ENCODE measurements at regions not wholly inside any gene's neighbourhood (a gene's known extent, or its start where the extent isn't known, plus 50 kb on each side); places are given as distances from the start of the nearest gene placed in this dataset.
"Not testable (repeated sequence)": the region's sequence is repeated elsewhere in the genome, so short reads cannot be mapped to it uniquely, and the experiment has no call there.

DNA sequence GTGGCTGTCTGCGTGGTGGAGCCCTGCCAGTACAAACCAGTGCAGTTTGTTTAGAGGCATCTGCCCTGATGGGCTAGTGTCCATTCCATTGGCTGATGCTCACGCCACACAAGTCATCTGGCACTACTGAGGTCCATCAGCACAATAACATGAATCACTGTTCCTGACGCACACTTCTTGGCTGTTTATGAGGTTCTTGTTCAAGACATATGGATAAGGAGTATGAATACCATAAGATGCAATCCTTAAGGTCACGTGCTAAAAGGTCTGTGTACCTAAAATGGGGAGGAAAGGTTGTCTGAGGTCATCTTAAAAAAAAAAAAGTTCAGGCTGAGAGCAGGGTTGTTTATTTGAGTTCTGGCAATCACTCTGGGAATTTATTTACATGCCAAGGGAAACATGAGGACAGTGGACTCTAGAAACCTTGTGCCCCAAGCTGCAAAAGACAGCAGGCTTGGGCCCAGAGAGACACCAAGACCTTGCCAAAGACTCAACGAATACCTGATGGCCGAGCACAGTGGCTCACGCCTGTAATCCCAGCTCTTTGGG lies 54.1 kb upstream of the SHLD1 start:
- DNase-seq = no peak

DNA sequence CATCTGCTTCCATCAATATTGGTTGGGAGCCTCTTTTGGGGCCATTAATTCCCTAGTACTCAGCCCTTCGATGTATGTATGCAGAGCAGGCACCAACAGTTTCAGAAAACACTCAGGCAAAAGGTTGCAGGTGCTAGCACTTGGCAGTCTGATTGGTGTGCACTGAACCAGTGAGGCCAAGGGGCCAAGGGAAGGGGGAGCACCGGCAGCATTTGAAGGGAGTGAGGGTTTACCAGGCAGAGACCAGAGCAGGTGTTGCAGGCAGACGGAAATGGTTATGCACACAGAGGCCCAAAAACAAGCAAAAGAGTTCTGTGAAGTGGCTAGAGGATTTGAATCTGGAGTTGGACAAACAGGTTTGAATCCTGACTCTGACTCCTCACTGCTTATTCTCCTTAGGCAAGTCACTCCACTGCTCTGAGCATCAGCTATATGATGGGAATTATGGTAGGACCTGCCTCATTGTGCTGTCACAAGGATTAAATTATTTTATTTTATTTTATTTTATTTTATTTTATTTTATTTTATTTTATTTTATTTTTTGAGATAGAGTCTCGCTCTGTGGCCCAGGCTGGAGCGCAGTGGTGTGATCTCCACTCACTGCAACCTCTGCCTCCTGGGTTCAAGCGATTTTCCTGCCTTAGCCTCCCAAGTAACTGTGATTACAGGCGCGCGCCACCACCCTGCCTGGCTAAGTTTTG lies 58.1 kb upstream of the SHLD1 start:
- no peak for DNase-seq

- no peak for DNase-seq
These were observed 60.7 kb upstream of the SHLD1 start for GRCh38 chr20:5689463-5689862.

- no peak for DNase-seq
These were observed 61.7 kb upstream of the SHLD1 start for GRCh38 chr20:5688431-5688972.

DNA sequence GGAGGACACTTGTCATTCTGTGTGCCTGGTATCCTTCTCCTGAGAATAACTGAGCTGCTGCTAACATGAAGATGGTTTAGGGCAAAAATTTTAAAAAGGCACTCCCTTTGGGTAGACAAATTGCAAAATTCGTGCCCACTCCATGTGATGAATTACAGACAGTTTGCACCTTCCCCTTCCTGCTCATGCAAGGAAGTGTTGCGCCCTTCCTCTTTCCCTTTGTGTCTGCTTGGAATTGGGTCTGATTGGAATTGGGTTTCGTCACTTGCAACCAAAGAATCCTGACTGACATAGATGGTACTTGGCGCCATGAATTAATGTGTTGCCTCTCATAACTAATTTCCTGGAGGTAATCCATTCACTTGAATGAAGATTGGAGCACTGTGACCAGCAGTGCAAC lies 62.3 kb upstream of the SHLD1 start:
- DNase-seq = no peak

DNA sequence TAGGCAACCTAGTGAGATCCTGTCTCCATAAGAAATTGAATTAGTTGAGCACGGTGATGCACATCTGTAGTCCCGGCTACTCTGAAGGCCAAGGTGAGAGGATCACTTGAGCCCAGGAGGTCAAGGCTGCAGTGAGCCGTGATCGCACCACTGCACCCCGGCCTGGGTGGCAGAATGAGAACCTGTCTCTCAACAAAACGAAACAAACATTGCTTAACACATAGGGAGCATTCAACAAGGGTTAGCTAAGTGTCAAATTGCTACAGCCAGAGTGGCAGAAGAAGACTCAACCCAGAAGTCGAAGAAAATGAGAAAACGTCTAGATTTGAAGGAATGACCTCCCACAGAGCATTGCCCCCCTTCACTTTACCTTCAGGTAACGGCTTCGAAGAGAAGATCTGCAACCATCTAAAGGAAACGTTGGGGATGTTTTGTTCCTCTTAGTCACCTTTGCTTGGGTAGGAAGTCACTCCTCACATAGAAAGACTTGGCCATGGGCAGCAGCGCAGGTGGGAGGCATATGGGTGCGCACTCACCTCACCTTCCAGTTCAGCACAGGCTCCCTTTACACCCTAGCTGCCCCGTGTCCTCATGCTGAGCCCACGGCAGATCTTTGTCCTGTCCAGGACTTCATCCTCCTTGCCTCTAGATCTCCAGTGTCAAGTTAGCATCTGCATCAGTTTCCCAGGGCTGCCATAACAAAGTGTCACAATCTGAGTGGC lies 63.7 kb upstream of the SHLD1 start:
- no peak for DNase-seq

GRCh38 chr20:5682556-5682955 lies 67.6 kb upstream of the SHLD1 start:
- not testable (repeated sequence) for DNase-seq

DNA sequence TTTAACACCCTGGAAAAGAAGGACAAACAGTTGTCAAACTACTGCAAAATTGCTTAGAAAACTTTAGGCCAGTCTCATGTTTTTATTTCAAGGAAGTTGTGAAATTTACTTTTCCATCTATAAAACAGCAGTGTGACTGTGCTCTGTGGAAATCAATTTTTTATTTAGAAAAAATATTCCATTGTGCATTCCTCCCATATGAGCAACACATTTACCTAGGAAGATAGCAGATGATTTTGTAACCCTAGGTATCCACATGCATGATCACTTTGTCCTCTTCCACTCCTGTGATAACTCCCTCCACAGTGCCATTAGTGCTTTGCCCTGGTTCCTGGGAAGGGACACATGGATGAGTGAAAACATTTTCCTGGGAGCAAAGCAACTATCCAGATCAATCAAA lies 69.4 kb upstream of the GPCPD1 start:
- no peak for DNase-seq

DNA sequence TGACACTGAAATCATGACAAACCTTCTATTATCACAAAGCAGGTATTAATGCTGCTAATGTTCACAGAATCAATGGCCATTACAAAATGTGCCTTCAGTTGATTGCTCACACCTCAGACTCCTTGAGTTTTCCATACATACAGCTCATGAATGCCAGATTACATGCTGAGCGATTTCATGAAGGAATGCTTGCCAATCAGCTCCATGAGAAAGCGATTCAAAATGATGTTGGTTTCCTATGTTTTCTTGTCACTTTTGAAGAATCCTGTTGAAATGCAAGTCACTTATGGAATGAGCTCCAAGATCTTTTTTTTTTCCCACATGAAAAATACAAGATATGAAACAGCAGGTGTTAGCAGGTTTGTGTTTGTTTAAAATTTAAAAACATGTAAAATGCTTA lies 68.0 kb upstream of the GPCPD1 start:
- no peak for DNase-seq

GRCh38 chr20:5677944-5678343 lies 67.1 kb upstream of the GPCPD1 start:
- DNase-seq = not testable (repeated sequence)

DNA sequence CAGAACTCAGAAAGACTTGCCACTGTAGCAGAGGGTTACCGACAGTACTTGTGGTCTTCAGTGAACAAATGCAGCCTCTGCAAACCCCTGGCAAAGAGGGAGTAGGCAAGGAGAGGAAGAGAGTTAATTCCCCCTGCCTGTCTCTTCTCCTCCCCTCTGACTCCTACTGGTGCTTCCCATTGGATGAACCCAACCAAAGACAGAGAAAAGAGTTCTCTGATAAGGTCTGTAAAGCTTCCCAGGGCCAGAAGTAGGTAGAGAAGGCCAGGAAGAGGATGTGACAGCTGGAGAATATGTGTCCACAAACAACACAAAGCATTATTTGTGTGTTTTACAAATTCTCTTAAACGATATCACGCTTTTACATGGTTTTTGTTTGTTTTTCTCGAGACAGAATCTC lies 66.6 kb upstream of the GPCPD1 start:
- no peak for DNase-seq

DNA sequence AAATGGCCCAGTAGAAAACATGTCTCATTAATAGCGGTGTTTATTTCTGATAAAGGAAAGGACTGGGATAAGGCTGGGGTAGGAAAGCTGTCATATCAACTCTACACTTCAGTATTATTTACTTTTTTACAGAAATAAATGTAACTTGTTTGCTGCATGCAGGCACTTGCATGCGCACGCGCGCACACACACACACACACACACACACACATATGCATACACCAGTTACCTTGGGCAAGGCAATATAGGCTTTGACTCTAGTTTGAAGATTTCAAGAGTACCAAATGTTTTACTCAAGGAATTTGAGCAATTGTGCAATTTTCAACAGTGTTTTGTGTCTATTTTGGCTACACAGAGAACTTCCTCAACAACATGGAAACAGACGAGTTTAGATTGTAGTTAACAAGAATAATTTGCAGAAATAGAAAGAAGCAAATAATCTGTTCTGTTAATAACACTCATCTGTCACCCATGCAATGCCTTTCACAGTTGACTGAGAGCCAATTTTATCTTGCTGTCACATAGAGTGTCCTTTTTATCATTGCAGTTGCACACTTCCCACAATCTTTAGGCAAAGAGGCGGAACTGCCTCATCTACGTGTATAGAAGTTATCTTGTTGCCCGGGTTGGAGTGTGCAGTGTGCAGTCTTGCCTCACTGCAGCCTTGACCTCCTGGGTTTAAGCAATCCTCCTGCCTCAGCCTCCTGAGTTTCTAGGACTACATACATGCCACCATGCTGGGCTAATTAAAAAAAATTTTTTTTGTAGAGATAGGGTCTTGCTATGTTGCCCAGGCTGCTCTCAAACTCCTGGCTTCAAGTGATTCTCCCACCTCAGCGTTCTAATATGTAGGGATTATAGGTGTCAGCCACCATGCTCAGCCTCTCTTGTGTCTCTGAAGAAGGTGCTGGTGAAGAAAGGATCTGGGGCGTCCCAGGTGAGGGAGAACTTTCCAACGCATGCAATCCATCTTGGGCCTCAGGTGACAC lies 64.6 kb upstream of the GPCPD1 start:
- DNase-seq = no peak

GRCh38 chr20:5674176-5674660 lies 63.4 kb upstream of the GPCPD1 start:
- DNase-seq = peak; percentile 10

- no peak for DNase-seq
These were observed 60.1 kb upstream of the GPCPD1 start for GRCh38 chr20:5670874-5671273.

- no peak for DNase-seq
These were observed 59.3 kb upstream of the GPCPD1 start for GRCh38 chr20:5670036-5670536.

DNA sequence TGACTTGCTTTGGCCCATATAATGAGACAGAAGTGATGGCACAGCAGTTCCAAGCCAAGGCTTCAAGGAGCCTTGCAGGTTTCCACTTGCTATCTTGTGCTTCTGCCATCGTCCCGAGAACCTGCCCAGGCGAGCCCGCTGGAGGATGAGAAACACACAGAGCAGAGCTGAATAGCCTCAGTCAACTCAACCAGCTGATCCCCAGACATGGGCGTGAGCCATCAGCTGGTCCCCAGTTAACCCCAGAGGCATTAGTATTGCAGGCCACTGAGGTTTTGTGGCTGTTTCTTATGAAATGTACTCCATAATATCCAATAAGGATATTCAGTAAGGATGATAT lies 57.7 kb upstream of the GPCPD1 start:
- DNase-seq = no peak

GRCh38 chr20:5667705-5668528 lies 57.1 kb upstream of the GPCPD1 start:
- DNase-seq = no peak

- no peak for DNase-seq
These were observed 54.6 kb upstream of the GPCPD1 start for GRCh38 chr20:5665417-5665816.

- no peak for DNase-seq
These were observed 52.6 kb upstream of the GPCPD1 start for GRCh38 chr20:5663396-5663795.

- no peak for DNase-seq
These were observed 52.0 kb upstream of the GPCPD1 start for GRCh38 chr20:5662769-5663168.

DNA sequence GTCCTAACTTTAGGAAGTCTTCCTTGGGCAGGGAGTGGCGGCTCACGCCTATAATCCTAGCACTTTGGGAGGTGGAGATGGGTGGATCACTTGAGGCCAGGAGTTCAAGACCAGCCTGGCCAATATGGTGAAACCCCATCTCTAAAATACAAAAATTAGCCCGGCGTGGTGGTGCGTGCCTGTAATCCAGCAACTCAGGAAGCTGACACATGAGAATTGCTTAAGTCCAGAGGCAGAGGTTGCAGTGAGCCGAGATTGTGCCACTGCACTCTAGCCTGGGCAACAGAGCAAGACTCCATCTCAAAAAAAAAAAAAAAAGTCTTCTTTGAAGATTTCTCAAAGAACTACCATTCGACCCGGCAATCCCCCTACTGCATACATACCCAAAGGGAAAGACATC lies 50.0 kb upstream of the GPCPD1 start:
- DNase-seq = not testable (repeated sequence)
